PC-3 (cell line): ENCODE measurements at regions not wholly inside any gene's neighbourhood (a gene's known extent, or its start where the extent isn't known, plus 50 kb on each side); places are given as distances from the start of the nearest gene placed in this dataset.

Experiments
- ATAC-seq: fragments of 200-7000 bp; cut with Tn5 transposase; 2 replicates; pipeline ENCODE4 v1.9.1; 2020; ENCODE audit warnings: mild to moderate bottlenecking, moderate library complexity
- BruUV-seq: library from RNA; stranded (reverse); fragments of 400-500 nt; replicated peaks from 2 replicates; lab custom pipeline; 2021; lab: Mats Ljungman, UMichigan
- CTCF ChIA-PET: fragments of 300-600 bp; sonication (Branson Sonifier 250); formaldehyde crosslinking; loops from one replicate; lab custom pipeline; 2022; ENCODE audit warnings: antibody characterized with exemption; lab: Charles Lee
- POLR2A ChIA-PET: fragments of 300-600 bp; sonication (Branson Sonifier 250); formaldehyde crosslinking; loops from one replicate; lab custom pipeline; 2022; ENCODE audit warnings: antibody characterized with exemption; ENCODE audit not compliant: unreplicated experiment; lab: Charles Lee
- DNase-seq: peaks from one replicate; pipeline ENCODE4 v3.0.0-alpha.2; 2015
- H2AFZ ChIP-seq: fragments of 300-600 bp; sonication (generic); 2 replicates; pipeline ENCODE4 v1.6.0; 2016; ENCODE audit warnings: antibody characterized with exemption, low read length
- H3F3A ChIP-seq: fragments of 300-600 bp; sonication (generic); one replicate; pipeline ENCODE4 v1.6.0; 2017; ENCODE audit warnings: antibody characterized with exemption, low read length, control low read depth, mild to moderate bottlenecking; ENCODE audit not compliant: unreplicated experiment
- H3K27ac ChIP-seq: fragments of 300-600 bp; sonication (generic); 2 replicates; pipeline ENCODE4 v1.5.1; 2016; ENCODE audit warnings: mild to moderate bottlenecking, low read length
- H3K27me3 ChIP-seq: fragments of 300-600 bp; sonication (generic); 2 replicates; pipeline ENCODE4 v1.6.1; 2016; ENCODE audit warnings: low read length, mixed read lengths
- H3K36me3 ChIP-seq: fragments of 300-600 bp; sonication (generic); 2 replicates; pipeline ENCODE4 v1.6.1; 2016; ENCODE audit warnings: low read depth, mixed run types, low read length, mixed read lengths
- H3K4me1 ChIP-seq: fragments of 300-600 bp; sonication (generic); 2 replicates; pipeline ENCODE4 v1.5.1; 2016; ENCODE audit warnings: low read length; ENCODE audit not compliant: insufficient read depth
- H3K4me2 ChIP-seq: fragments of 300-600 bp; sonication (generic); 2 replicates; pipeline ENCODE4 v1.6.0; 2016; ENCODE audit warnings: low read length
- H3K4me3 ChIP-seq: fragments of 300-600 bp; sonication (generic); 2 replicates; pipeline ENCODE4 v1.5.1; 2016; ENCODE audit warnings: mild to moderate bottlenecking, low read length, mixed read lengths
- H3K79me2 ChIP-seq: fragments of 300-600 bp; sonication (generic); 2 replicates; pipeline ENCODE4 v1.6.1; 2017; ENCODE audit warnings: low read length, mixed read lengths
- H3K9ac ChIP-seq: fragments of 300-600 bp; sonication (generic); 2 replicates; pipeline ENCODE4 v1.6.0; 2016; ENCODE audit warnings: mild to moderate bottlenecking, low read length
- H3K9me2 ChIP-seq: fragments of 300-600 bp; sonication (generic); replicated peaks from 2 replicates; pipeline ENCODE4 v1.6.1; 2016; ENCODE audit warnings: mixed run types, low read length, mixed read lengths
- H3K9me3 ChIP-seq: fragments of 300-600 bp; sonication (generic); 2 replicates; pipeline ENCODE4 v1.6.1; 2016; ENCODE audit warnings: low read length, mixed read lengths
- H4K20me1 ChIP-seq: fragments of 300-600 bp; sonication (generic); 2 replicates; pipeline ENCODE4 v1.6.1; 2016; ENCODE audit warnings: low read length, mixed read lengths
- CTCF ChIP-seq: fragments of 300-600 bp; sonication (generic); conservative IDR thresholded peaks from 2 replicates; pipeline ENCODE4 v1.5.1; 2017; ENCODE audit warnings: antibody characterized with exemption, low read depth, mild to moderate bottlenecking, low read length
- EZH2 ChIP-seq: fragments of 300-600 bp; sonication (generic); IDR thresholded peaks from one replicate; pipeline ENCODE4 v1.6.1; 2017; ENCODE audit warnings: antibody characterized with exemption, mild to moderate bottlenecking, low read length; ENCODE audit not compliant: unreplicated experiment
- EZH2phosphoT487 ChIP-seq: fragments of 300-600 bp; sonication (generic); IDR thresholded peaks from 2 replicates; pipeline ENCODE4 v1.6.1; 2018; ENCODE audit warnings: mild to moderate bottlenecking, antibody characterized with exemption, low read length, borderline replicate concordance
- intact Hi-C: fragments of 100-400 bp; cut with micrococcal nuclease; formaldehyde crosslinking; loops from 2 replicates; pipeline ENCODE4 v1.9.0; 2023

DNA sequence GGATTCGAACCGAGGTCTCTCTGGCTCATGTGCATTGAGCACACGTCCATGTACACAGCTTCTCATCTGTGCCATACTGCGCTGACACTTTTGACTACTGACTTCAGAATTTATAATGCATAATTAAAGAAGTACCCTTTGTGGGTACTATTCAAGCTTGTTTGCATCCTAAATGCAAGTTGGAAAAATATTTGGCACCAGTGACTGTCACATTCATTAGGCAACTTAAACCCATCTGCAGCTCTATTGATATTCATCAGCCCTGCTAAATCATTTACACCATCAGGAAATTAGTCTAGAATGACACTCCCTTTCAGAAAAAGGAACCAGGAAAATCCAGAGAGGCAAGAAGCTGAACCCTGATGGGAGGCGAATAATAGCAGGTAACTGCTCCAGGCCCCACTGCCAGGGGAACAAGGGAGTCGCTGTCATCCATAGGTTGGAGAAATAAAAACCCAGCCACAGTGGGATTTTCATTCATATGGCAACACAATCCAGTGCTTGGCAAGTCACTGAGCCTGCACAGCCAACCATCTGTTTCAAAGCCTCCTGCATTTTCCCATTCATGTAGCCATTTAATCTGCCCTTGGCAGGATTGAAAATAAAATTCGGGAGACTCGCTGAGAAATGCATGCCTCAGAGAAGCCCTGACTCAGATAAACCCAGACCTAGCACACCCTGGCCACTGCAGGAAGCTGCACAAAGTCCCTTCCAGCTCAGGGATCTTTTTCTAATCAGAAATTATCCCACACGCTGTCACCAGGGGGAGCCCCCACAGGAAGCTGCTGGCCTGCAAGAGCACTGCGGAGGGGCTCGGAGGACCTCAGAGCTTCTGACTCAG is 103.0 kb upstream of the VEPH1 start:
- peak; percentile 90 for DNase-seq
- Histone ChIP-seq H3K4me2 (peak overlapping the region; percentile 55), H3K9me2 (no peaks in the 10 kb centered on the region), H3K27me3 (no peaks in the 10 kb centered on the region), H2AFZ (peak overlapping the region; percentile 47), H4K20me1 (no peaks in the 10 kb centered on the region), H3F3A (no peaks in the 10 kb centered on the region), H3K36me3 (no peaks in the 10 kb centered on the region), H3K4me3 (peak overlapping the region; percentile 21; the same call in 1 of the 2 replicates), H3K9ac (no peak overlapping the region), H3K79me2 (no peaks in the 10 kb centered on the region), H3K27ac (no peak overlapping the region), H3K9me3 (no peaks in the 10 kb centered on the region), H3K4me1 (peaks cover 4% of the 10 kb centered on the region; the same call in 1 of the 2 replicates)
- CTCF ChIA-PET, result interaction anchor here (0.5 to 1.7 kb wide), 8 partner anchors 12 to 469 kb away, joined by 3 to 39 read pairs (median 4); no protein-coding TSS in a partner anchor
- POLR2A ChIA-PET, result interaction anchor here (0.6 kb wide), 1 partner anchor 12 kb away, joined by 36 read pairs; no protein-coding TSS in a partner anchor
- intact Hi-C loops, result loop anchor here (1.0 to 2.0 kb wide), 2 partner anchors 73 to 926 kb away; no protein-coding TSS in a partner anchor
- no TSS peak for BruUV-seq
- ATAC-seq, result peak; percentile 99
- TF ChIP-seq CTCF (peak; percentile 93), EZH2 (no peak)

GRCh38 chr3:157605356-157605755 is 102.1 kb upstream of the VEPH1 start:
- H3F3A ChIP-seq, result no peaks in the 10 kb centered on the region
- no peak overlapping the region for H3K9ac ChIP-seq
- intact Hi-C loops, result no loop called here
- TF ChIP-seq CTCF, result no peak
- no peak for TF ChIP-seq EZH2phosphoT487
- no peak for TF ChIP-seq EZH2
- DNase-seq (no peak), ATAC-seq (no peak)
- BruUV-seq, result no TSS peak
- no peaks in the 10 kb centered on the region for H3K9me3 ChIP-seq
- no peaks in the 10 kb centered on the region for H3K27me3 ChIP-seq
- no peaks in the 10 kb centered on the region for H3K36me3 ChIP-seq
- no peak overlapping the region for H3K4me3 ChIP-seq
- H2AFZ ChIP-seq, result no peak overlapping the region
- H4K20me1 ChIP-seq, result no peaks in the 10 kb centered on the region
- no peaks in the 10 kb centered on the region for H3K9me2 ChIP-seq
- peaks cover 4% of the 10 kb centered on the region; the same call in 1 of the 2 replicates for H3K4me1 ChIP-seq
- POLR2A ChIA-PET, result no interaction called here
- no peak overlapping the region for H3K4me2 ChIP-seq
- no peak overlapping the region for H3K27ac ChIP-seq
- CTCF ChIA-PET, result interaction anchor here (1.7 kb wide), 2 partner anchors 13 to 33 kb away, joined by 5 to 39 read pairs; no protein-coding TSS in a partner anchor
- H3K79me2 ChIP-seq, result no peaks in the 10 kb centered on the region

DNA sequence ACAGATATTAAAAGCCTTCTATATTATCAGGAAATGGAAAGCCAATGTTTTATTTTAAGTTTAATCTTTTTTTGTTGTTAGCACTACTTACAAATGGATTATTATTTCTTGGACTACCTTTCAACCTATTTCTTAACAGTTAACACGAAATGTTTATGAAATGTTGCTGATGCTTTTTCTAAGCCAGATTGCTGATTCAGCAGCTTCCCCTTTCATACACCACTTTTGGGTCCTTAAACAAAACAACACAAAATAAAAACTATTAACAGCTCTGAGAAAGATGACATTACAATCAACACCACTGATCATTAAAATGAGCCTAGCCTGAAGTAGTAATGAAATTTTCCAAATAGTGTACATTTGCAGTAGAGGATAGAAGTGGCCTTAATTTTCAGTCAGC is 99.2 kb upstream of the VEPH1 start:
- Histone ChIP-seq H3K9ac (no peak overlapping the region), H3K4me3 (no peak overlapping the region), H3F3A (no peaks in the 10 kb centered on the region), H3K9me3 (no peaks in the 10 kb centered on the region), H4K20me1 (no peaks in the 10 kb centered on the region), H3K27ac (no peak overlapping the region), H3K4me1 (peaks cover 4% of the 10 kb centered on the region; the same call in 1 of the 2 replicates), H3K4me2 (no peak overlapping the region), H3K36me3 (no peaks in the 10 kb centered on the region), H2AFZ (no peak overlapping the region), H3K9me2 (no peaks in the 10 kb centered on the region), H3K27me3 (no peaks in the 10 kb centered on the region), H3K79me2 (no peaks in the 10 kb centered on the region)
- no peak for TF ChIP-seq CTCF
- no peak for TF ChIP-seq EZH2phosphoT487
- TF ChIP-seq EZH2, result no peak
- ChIA-PET POLR2A (no interaction called here), CTCF (no interaction called here)
- DNase-seq (no peak), ATAC-seq (no peak)
- no TSS peak for BruUV-seq
- intact Hi-C loops, result no loop called here
